ENCODE measurements at regions not wholly inside any gene's neighbourhood (a gene's known extent, or its start where the extent isn't known, plus 50 kb on each side); places are given as distances from the start of the nearest gene placed in this dataset.

DNA sequence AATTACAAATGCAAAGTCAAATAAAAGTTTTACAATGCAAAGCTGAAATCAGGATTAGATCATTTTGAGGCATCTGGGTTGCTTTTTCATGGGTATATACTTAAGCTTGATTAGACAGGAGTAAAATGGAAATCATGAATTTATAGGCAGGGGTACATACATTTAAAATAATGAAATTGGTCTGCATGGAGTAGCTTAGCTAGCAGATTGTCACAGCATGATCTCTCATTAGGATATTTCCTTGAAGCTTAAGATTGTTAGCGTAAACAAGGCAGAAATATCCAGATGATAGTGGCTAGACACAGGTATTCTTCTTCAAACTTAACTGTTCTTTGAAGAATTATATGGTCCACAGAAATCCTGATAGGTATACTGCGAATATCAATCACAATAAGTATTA, 1627.0 kb upstream of the PCDH20 start (continued):
- TF ChIP-seq, protein P1, sequence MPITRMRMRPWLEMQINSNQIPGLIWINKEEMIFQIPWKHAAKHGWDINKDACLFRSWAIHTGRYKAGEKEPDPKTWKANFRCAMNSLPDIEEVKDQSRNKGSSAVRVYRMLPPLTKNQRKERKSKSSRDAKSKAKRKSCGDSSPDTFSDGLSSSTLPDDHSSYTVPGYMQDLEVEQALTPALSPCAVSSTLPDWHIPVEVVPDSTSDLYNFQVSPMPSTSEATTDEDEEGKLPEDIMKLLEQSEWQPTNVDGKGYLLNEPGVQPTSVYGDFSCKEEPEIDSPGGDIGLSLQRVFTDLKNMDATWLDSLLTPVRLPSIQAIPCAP (CRISPR knock-in tag; IDR thresholded peaks at IDR 0.05; ENCODE audit: low read depth), result no peak
- TF ChIP-seq ZNF782 (CRISPR knock-in tag; IDR thresholded peaks at IDR 0.05; ENCODE audit: borderline replicate concordance) (no peak), ZNF75D (CRISPR knock-in tag; IDR thresholded peaks at IDR 0.05; ENCODE audit: borderline replicate concordance) (no peak), MXD4 (CRISPR knock-in tag; IDR thresholded peaks at IDR 0.05) (no peak)
- TF ChIP-seq, protein P2, sequence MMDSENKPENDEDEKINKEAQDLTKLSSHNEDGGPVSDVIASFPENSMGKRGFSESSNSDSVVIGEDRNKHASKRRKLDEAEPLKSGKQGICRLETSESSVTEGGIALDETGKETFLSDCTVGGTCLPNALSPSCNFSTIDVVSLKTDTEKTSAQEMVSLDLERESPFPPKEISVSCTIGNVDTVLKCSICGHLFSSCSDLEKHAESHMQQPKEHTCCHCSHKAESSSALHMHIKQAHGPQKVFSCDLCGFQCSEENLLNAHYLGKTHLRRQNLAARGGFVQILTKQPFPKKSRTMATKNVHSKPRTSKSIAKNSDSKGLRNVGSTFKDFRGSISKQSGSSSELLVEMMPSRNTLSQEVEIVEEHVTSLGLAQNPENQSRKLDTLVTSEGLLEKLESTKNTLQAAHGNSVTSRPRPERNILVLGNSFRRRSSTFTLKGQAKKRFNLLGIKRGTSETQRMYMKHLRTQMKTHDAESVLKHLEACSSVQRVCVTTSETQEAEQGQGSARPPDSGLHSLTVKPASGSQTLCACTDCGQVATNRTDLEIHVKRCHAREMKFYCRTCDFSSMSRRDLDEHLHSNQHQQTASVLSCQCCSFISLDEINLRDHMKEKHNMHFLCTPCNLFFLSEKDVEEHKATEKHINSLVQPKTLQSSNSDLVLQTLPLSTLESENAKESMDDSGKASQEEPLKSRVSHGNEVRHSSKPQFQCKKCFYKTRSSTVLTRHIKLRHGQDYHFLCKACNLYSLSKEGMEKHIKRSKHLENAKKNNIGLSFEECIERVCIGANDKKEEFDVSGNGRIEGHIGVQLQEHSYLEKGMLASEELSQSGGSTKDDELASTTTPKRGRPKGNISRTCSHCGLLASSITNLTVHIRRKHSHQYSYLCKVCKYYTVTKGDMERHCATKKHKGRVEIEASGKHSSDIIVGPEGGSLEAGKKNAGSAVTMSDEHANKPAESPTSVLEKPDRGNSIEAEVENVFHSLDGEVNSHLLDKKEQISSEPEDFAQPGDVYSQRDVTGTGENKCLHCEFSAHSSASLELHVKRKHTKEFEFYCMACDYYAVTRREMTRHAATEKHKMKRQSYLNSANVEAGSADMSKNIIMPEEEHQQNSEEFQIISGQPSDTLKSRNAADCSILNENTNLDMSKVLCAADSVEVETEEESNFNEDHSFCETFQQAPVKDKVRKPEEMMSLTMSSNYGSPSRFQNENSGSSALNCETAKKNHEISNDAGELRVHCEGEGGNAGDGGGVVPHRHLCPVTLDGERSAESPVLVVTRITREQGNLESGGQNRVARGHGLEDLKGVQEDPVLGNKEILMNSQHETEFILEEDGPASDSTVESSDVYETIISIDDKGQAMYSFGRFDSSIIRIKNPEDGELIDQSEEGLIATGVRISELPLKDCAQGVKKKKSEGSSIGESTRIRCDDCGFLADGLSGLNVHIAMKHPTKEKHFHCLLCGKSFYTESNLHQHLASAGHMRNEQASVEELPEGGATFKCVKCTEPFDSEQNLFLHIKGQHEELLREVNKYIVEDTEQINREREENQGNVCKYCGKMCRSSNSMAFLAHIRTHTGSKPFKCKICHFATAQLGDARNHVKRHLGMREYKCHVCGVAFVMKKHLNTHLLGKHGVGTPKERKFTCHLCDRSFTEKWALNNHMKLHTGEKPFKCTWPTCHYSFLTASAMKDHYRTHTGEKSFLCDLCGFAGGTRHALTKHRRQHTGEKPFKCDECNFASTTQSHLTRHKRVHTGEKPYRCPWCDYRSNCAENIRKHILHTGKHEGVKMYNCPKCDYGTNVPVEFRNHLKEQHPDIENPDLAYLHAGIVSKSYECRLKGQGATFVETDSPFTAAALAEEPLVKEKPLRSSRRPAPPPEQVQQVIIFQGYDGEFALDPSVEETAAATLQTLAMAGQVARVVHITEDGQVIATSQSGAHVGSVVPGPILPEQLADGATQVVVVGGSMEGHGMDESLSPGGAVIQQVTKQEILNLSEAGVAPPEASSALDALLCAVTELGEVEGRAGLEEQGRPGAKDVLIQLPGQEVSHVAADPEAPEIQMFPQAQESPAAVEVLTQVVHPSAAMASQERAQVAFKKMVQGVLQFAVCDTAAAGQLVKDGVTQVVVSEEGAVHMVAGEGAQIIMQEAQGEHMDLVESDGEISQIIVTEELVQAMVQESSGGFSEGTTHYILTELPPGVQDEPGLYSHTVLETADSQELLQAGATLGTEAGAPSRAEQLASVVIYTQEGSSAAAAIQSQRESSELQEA (CRISPR knock-in tag; IDR thresholded peaks at IDR 0.05; ENCODE audit: not compliant biosample characterization), result no peak
- TF ChIP-seq, protein P3, sequence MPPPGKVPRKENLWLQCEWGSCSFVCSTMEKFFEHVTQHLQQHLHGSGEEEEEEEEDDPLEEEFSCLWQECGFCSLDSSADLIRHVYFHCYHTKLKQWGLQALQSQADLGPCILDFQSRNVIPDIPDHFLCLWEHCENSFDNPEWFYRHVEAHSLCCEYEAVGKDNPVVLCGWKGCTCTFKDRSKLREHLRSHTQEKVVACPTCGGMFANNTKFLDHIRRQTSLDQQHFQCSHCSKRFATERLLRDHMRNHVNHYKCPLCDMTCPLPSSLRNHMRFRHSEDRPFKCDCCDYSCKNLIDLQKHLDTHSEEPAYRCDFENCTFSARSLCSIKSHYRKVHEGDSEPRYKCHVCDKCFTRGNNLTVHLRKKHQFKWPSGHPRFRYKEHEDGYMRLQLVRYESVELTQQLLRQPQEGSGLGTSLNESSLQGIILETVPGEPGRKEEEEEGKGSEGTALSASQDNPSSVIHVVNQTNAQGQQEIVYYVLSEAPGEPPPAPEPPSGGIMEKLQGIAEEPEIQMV (CRISPR knock-in tag; IDR thresholded peaks at IDR 0.05; ENCODE audit: low read depth), result no peak
- TF ChIP-seq, protein P4, sequence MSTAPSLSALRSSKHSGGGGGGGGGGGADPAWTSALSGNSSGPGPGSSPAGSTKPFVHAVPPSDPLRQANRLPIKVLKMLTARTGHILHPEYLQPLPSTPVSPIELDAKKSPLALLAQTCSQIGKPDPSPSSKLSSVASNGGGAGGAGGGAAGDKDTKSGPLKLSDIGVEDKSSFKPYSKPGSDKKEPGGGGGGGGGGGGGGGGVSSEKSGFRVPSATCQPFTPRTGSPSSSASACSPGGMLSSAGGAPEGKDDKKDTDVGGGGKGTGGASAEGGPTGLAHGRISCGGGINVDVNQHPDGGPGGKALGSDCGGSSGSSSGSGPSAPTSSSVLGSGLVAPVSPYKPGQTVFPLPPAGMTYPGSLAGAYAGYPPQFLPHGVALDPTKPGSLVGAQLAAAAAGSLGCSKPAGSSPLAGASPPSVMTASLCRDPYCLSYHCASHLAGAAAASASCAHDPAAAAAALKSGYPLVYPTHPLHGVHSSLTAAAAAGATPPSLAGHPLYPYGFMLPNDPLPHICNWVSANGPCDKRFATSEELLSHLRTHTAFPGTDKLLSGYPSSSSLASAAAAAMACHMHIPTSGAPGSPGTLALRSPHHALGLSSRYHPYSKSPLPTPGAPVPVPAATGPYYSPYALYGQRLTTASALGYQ (CRISPR knock-in tag; IDR thresholded peaks at IDR 0.05), result no peak
- TF ChIP-seq, protein P5, sequence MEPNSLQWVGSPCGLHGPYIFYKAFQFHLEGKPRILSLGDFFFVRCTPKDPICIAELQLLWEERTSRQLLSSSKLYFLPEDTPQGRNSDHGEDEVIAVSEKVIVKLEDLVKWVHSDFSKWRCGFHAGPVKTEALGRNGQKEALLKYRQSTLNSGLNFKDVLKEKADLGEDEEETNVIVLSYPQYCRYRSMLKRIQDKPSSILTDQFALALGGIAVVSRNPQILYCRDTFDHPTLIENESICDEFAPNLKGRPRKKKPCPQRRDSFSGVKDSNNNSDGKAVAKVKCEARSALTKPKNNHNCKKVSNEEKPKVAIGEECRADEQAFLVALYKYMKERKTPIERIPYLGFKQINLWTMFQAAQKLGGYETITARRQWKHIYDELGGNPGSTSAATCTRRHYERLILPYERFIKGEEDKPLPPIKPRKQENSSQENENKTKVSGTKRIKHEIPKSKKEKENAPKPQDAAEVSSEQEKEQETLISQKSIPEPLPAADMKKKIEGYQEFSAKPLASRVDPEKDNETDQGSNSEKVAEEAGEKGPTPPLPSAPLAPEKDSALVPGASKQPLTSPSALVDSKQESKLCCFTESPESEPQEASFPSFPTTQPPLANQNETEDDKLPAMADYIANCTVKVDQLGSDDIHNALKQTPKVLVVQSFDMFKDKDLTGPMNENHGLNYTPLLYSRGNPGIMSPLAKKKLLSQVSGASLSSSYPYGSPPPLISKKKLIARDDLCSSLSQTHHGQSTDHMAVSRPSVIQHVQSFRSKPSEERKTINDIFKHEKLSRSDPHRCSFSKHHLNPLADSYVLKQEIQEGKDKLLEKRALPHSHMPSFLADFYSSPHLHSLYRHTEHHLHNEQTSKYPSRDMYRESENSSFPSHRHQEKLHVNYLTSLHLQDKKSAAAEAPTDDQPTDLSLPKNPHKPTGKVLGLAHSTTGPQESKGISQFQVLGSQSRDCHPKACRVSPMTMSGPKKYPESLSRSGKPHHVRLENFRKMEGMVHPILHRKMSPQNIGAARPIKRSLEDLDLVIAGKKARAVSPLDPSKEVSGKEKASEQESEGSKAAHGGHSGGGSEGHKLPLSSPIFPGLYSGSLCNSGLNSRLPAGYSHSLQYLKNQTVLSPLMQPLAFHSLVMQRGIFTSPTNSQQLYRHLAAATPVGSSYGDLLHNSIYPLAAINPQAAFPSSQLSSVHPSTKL (CRISPR knock-in tag; IDR thresholded peaks at IDR 0.05), result no peak
- TF ChIP-seq, protein P6, sequence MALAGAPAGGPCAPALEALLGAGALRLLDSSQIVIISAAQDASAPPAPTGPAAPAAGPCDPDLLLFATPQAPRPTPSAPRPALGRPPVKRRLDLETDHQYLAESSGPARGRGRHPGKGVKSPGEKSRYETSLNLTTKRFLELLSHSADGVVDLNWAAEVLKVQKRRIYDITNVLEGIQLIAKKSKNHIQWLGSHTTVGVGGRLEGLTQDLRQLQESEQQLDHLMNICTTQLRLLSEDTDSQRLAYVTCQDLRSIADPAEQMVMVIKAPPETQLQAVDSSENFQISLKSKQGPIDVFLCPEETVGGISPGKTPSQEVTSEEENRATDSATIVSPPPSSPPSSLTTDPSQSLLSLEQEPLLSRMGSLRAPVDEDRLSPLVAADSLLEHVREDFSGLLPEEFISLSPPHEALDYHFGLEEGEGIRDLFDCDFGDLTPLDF (CRISPR knock-in tag; IDR thresholded peaks at IDR 0.05), result no peak
